OCI-LY3 (cell line): ENCODE measurements at regions not wholly inside any gene's neighbourhood (a gene's known extent, or its start where the extent isn't known, plus 50 kb on each side); places are given as distances from the start of the nearest gene placed in this dataset.

Source experiments
- H2AFZ ChIP-seq: fragments of 200-600, 300-600 bp; shearing (Covaris generic); 2 replicates; pipeline ENCODE4 v1.6.0; 2014; ENCODE audit warnings: antibody characterized with exemption, low read depth, low read length
- H3K27ac ChIP-seq: fragments of 200-600, 300-600 bp; sonication (generic); 2 replicates; pipeline ENCODE4 v1.5.1; 2014; ENCODE audit warnings: mild to moderate bottlenecking, low read length, moderate library complexity, mixed read lengths
- H3K27me3 ChIP-seq: fragments of 200-600, 300-600 bp; sonication (generic); 2 replicates; pipeline ENCODE4 v1.6.1; 2014; ENCODE audit warnings: low read depth, low read length, mixed read lengths
- H3K36me3 ChIP-seq: fragments of 200-600, 300-600 bp; sonication (generic); replicated peaks from 2 replicates; pipeline ENCODE3; 2014; ENCODE audit warnings: low read depth, low read length, mixed read lengths
- H3K4me1 ChIP-seq: fragments of 300-600, 200-600 bp; sonication (generic); 2 replicates; pipeline ENCODE4 v1.6.1; 2014; ENCODE audit warnings: low read length, mixed read lengths
- H3K4me2 ChIP-seq: fragments of 200-600, 300-600 bp; sonication (generic); 2 replicates; pipeline ENCODE4 v1.6.1; 2014; ENCODE audit warnings: low read length, mixed read lengths
- H3K4me3 ChIP-seq: fragments of 300-600, 200-600 bp; sonication (generic); 2 replicates; pipeline ENCODE4 v1.5.1; 2014; ENCODE audit warnings: antibody characterized with exemption, mild to moderate bottlenecking, low read length, moderate library complexity
- H3K79me2 ChIP-seq: fragments of 300-600, 200-600 bp; shearing (Covaris generic); 2 replicates; pipeline ENCODE4 v1.6.1; 2014; ENCODE audit warnings: mild to moderate bottlenecking, low read length, mixed read lengths
- H3K9ac ChIP-seq: fragments of 300-600, 200-600 bp; shearing (Covaris generic); 2 replicates; pipeline ENCODE4 v1.6.0; 2014; ENCODE audit warnings: mild to moderate bottlenecking, low read length, moderate library complexity
- H3K9me3 ChIP-seq: fragments of 200-600, 300-600 bp; shearing (Covaris generic); 2 replicates; pipeline ENCODE4 v1.6.1; 2014; ENCODE audit warnings: low read length, mixed read lengths; ENCODE audit not compliant: insufficient read depth
- H4K20me1 ChIP-seq: fragments of 200-600, 300-600 bp; sonication (generic); 2 replicates; pipeline ENCODE4 v1.6.1; 2016; ENCODE audit warnings: low read length, mixed read lengths; ENCODE audit not compliant: insufficient read depth
- EZH2phosphoT487 ChIP-seq: fragments of 200-600 bp; shearing (Covaris generic); IDR thresholded peaks from 2 replicates; pipeline ENCODE4 v1.6.1; 2018; ENCODE audit warnings: antibody characterized with exemption, mixed run types, low read depth
- TF ChIP-seq, protein P1 (sequence below): fragments of 200-600, 300-600 bp; sonication (generic); IDR thresholded peaks from 2 replicates; pipeline ENCODE4 v1.5.1; 2014; ENCODE audit warnings: antibody characterized with exemption, low read length, low read depth

DNA sequence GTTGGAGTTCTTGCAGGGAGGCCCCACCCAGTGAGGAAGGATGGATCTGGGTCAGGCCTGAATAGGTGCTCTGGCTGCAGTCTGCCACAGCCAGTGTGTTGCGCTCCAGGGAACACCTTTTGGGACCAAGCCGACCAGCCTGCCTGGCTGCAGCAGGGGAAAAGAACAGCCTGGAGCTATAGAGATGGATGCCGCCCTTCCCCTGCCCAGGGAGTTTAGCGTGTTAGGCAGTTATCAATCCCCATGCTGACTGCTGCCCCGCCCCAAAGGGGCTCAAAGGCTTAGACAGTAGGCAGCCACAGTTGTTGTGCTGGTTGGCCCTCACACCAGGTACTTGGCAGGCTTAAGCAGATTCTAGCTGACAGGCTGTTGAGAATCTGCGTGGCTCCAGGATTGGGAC lies 153.4 kb upstream of the ADAMTS19 start:
- H3K4me2 ChIP-seq = no peak overlapping the region
- no peak overlapping the region for H3K4me3 ChIP-seq
- H3K36me3 ChIP-seq = no peaks in the 10 kb centered on the region
- no peaks in the 10 kb centered on the region for H3K27me3 ChIP-seq
- TF ChIP-seq, protein P1, sequence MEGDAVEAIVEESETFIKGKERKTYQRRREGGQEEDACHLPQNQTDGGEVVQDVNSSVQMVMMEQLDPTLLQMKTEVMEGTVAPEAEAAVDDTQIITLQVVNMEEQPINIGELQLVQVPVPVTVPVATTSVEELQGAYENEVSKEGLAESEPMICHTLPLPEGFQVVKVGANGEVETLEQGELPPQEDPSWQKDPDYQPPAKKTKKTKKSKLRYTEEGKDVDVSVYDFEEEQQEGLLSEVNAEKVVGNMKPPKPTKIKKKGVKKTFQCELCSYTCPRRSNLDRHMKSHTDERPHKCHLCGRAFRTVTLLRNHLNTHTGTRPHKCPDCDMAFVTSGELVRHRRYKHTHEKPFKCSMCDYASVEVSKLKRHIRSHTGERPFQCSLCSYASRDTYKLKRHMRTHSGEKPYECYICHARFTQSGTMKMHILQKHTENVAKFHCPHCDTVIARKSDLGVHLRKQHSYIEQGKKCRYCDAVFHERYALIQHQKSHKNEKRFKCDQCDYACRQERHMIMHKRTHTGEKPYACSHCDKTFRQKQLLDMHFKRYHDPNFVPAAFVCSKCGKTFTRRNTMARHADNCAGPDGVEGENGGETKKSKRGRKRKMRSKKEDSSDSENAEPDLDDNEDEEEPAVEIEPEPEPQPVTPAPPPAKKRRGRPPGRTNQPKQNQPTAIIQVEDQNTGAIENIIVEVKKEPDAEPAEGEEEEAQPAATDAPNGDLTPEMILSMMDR = no peak
- TF ChIP-seq EZH2phosphoT487 = no peak
- no peak overlapping the region for H3K27ac ChIP-seq
- H2AFZ ChIP-seq = no peak overlapping the region
- no peaks in the 10 kb centered on the region for H3K79me2 ChIP-seq
- no peaks in the 10 kb centered on the region for H3K9me3 ChIP-seq
- no peaks in the 10 kb centered on the region for H4K20me1 ChIP-seq
- no peaks in the 10 kb centered on the region for H3K4me1 ChIP-seq
- H3K9ac ChIP-seq = no peak overlapping the region

DNA sequence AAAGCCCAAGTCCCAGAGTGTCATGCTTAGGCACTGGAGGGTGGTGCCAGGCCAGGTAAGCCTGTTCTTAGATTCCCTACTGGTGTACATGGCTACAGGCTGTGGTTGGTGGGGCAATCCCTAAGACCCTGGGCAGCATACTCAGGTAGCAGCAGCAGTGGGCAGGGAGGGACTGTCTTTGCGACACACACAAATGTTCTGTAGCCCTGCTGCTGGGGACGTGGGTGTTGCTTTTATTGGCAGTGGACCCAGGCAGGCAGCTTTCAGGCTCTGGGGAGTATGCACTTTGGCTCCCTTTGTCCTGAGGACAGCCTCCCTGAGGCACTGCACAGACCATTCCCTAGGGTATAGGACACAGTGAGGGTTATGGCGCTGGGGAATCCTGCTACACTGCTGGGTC lies 137.1 kb upstream of the ADAMTS19 start:
- Histone ChIP-seq H4K20me1 (no peaks in the 10 kb centered on the region), H3K4me2 (no peak overlapping the region), H3K4me3 (no peak overlapping the region), H3K27ac (no peak overlapping the region), H2AFZ (no peak overlapping the region), H3K36me3 (no peaks in the 10 kb centered on the region), H3K79me2 (no peaks in the 10 kb centered on the region), H3K9me3 (no peaks in the 10 kb centered on the region), H3K4me1 (no peaks in the 10 kb centered on the region), H3K9ac (no peak overlapping the region), H3K27me3 (no peaks in the 10 kb centered on the region)
- TF ChIP-seq, protein P1 = no peak
- no peak for TF ChIP-seq EZH2phosphoT487

DNA sequence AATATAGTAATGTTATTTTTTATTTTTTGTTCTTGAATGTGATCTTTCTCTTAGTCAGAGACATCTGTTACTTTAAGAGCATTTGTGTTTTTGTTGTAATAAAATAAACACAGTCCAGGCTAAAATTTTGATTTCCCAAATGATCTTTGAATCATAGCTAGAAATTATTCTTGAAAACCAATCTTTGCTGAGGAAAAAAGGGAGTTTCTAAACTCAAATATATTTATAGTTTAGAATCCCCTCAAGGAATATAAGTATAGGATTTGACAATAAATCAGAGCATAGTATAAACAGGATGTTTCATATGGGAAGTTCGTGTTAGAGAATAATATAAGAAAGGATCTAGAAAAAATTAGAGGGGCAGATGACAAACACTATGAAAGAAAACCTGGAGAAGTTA lies 118.8 kb upstream of the ADAMTS19 start:
- no peaks in the 10 kb centered on the region for H3K9me3 ChIP-seq
- H4K20me1 ChIP-seq = no peaks in the 10 kb centered on the region
- no peak overlapping the region for H3K4me2 ChIP-seq
- no peaks in the 10 kb centered on the region for H3K79me2 ChIP-seq
- no peak overlapping the region for H2AFZ ChIP-seq
- TF ChIP-seq, protein P1 = no peak
- TF ChIP-seq EZH2phosphoT487 = no peak
- H3K36me3 ChIP-seq = no peaks in the 10 kb centered on the region
- no peak overlapping the region for H3K4me3 ChIP-seq
- no peaks in the 10 kb centered on the region for H3K27me3 ChIP-seq
- H3K9ac ChIP-seq = no peak overlapping the region
- H3K27ac ChIP-seq = no peak overlapping the region
- no peaks in the 10 kb centered on the region for H3K4me1 ChIP-seq

DNA sequence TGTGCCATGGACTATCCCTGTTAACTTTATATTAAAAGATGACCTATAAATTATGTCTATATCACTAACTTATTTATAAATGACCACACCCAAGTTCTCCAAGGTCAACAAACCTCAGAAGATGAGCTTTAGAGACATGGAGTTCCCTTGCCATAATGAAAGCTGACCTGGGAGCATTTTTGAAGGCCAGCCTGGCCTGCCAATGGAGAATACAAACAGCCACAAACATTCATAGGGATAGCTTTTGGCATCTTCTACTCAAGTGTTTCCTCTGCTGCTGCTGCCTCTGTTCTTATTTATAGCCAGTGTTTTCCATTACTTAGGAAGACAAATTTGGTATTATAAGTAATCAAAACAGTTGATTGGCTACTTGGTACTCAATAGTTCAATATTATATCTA lies 117.3 kb upstream of the ADAMTS19 start:
- Histone ChIP-seq H4K20me1 (no peaks in the 10 kb centered on the region), H3K9ac (no peak overlapping the region), H3K4me2 (no peak overlapping the region), H3K4me1 (no peaks in the 10 kb centered on the region), H3K27ac (no peak overlapping the region), H3K79me2 (no peaks in the 10 kb centered on the region), H3K36me3 (no peaks in the 10 kb centered on the region), H3K4me3 (no peak overlapping the region), H3K9me3 (no peaks in the 10 kb centered on the region), H2AFZ (no peak overlapping the region), H3K27me3 (no peaks in the 10 kb centered on the region)
- no peak for TF ChIP-seq EZH2phosphoT487
- TF ChIP-seq, protein P1 = no peak
